GM18505 (cell line): ENCODE measurements at regions not wholly inside any gene's neighbourhood (a gene's known extent, or its start where the extent isn't known, plus 50 kb on each side); places are given as distances from the start of the nearest gene placed in this dataset.

Experiments
- ATAC-seq: cut with Tn5 transposase; IDR thresholded peaks from one replicate; pipeline ENCODE4 v1.9.1; 2021; ENCODE audit not compliant: unreplicated experiment
- POLR2A ChIP-seq: IDR thresholded peaks from 4 replicates; pipeline ENCODE4 v1.6.1; 2011; ENCODE audit warnings: borderline replicate concordance; ENCODE audit not compliant: insufficient read depth, insufficient read length; ENCODE audit errors: extremely low read depth

DNA sequence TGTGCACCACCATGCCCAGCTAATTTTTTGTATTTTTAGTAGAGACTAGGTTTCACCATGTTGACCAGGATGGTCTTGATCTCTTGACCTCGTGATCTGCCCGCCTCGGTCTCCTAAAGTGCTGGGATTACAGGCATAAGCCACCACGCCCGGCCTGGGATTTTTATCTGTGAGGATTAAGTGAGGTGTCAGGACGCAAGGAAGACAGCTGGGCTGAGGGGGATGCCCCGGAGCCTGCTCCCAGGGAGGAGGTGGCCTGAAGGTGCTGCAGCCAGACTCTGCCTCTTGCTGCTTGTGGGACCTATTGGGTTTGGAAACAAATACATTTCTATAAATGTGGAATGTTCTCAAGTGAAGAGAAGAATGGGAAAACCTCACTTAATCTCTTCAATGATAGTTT, 131.6 kb downstream of the OLFM4 start:
- ATAC-seq, result no peak

DNA sequence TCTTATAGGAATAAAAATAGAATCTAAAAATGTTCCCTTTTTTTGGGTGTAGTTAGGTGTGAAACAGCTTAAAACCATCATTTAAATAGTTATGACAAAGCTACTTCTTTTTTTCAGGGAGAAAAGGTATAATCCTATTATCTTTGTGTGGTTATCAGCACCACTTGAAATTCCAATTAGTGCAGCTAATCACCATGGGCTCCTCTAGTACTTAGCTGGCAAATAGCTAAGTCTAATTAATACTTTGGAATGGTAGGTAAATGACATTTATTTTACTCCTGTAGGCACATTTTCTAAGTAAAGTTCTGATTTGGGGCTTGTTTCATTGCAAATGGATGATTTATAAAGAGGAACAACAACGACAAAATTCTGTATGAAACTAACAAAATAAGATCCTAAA, 132.6 kb downstream of the OLFM4 start:
- ATAC-seq, result no peak

More for the DNA sequence above, 131.6 kb downstream of the OLFM4 start:
- TF ChIP-seq POLR2A, result no peak

DNA sequence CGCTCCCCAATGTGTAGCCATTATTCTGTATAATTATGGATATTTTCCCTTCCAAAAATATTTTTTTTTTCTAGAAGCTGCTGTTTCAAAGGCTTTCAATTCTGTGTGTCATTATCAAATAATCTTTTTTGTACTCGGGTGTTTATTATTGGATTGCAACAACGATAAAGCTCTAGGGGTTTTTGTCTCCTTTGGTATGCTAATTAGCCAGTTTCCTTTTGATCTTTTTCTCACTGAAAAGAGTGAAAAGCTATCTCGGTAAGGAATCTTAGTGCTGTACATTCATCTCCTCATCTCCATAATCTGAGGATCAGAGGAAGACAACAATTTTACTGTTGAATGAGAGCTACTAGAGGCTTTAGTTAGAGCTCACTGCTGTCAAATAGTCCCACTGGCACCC, 136.6 kb downstream of the OLFM4 start:
- no peak for ATAC-seq
- no peak for TF ChIP-seq POLR2A

More for the DNA sequence above, 132.6 kb downstream of the OLFM4 start:
- no peak for TF ChIP-seq POLR2A

DNA sequence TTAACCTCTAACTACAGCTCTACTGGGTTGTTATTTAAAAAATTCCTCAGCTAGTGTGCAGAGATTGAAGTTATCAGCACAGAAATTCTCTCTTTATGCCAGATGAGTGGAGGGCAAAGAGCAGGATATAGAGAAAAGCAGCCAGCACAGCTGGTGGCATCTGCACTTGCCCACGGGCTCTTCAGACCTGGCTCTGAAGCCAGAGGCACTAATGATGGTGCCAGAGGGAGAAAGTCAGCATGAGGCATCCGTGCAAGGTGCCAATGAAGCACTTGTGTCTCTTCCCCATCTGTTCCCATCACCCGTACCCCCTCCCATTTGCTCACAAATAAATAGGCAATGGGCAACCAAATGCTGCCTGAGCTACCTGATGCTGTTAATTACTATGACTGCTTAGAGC, 138.9 kb downstream of the OLFM4 start:
- TF ChIP-seq POLR2A, result no peak
- no peak for ATAC-seq

DNA sequence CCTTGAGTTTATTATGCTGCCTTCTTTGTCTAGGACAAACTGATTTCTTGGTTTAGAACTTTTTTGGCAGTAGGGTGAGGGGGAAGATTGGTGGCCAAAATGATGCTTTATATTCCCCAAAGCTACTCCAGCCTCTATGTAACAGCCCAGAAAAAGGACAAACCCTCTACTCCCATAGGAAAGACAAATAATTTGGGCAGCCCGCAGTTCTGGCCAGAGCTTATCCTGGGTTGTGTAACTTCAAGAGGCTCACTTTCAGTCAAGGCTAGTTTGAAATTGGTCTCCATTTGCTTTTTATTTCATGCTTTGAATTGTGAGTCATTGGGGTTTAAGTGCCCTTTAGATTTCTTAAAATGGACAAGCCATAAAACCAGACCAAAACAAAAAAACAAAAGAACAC, 142.3 kb downstream of the OLFM4 start:
- no peak for ATAC-seq
- no peak for TF ChIP-seq POLR2A

DNA sequence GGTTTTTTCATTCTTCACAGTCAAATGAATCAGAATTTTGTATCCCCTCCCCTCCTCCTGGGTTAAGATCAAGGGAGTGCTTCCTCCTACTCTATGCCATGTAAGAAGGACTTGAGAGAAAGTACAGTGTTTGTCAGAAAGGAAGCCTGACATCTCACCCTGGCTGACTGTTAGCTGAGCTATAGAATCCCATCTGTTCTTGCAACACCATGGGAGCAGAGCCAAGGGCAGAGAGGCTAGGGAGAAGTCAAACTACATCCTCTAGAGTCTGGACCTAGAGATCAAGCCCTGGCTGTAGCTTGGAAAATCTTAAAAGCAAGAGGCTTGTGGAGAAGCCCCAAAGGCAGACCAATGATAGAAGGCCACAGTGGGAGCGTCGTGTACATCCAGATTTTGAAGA, 145.9 kb downstream of the OLFM4 start:
- no peak for TF ChIP-seq POLR2A
- ATAC-seq, result no peak

DNA sequence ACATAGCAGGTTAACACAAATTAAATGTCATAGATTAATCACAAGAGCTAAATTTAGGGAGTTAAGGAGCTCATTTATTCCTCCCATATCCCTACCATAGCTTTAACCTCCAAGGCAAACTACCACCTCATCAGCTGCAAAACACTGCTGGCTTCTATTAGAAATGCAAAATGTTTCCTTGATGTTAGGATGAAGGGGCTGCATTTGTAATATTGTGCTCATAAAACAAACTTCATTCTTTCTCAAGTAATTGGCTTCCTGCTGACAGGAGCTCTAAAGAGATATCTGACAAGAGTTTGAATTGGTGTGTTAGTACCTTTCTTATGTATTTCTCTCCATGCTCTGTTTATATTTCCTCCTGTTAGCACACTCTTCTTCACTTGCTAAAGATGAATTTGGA, 152.1 kb downstream of the OLFM4 start:
- no peak for ATAC-seq
- TF ChIP-seq POLR2A, result no peak

DNA sequence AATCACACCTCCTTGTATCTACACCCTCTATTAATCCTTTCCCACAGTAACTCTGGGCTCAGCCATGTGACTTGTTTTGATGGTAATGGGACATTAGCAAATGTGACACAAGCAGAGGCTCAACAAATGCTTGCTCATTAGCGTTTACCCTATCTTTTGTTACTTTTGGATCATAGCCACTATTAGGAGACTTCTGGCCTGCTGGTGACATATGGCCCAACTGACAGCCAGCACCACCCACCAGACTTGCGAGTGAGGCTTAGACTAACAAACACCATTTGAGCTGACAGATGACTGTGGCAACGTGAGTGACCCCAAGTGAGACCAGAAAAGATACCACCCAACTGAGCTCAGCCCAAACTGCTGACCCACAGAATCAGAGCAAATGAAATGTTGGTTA, 154.1 kb downstream of the OLFM4 start:
- TF ChIP-seq POLR2A, result no peak
- ATAC-seq, result no peak

DNA sequence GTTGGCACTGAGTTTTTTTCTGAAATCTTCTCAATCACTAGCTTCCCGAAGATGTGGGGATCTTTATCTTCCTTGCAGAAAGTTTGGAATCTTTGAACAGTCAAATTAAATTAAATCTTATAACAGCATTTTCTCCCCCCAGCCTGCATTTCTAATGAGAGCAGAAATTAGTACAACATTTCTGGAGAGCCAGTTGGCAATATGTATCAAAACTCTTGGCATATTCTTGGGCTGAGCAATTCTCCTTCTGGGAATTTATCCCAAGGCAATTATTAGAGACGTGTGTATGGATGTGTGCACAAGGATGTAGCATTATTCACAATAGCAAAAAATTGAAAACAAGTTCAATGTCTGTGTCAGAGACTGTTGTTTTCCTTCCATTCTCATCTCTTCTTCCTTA, 159.5 kb downstream of the OLFM4 start:
- ATAC-seq, result no peak
- no peak for TF ChIP-seq POLR2A

DNA sequence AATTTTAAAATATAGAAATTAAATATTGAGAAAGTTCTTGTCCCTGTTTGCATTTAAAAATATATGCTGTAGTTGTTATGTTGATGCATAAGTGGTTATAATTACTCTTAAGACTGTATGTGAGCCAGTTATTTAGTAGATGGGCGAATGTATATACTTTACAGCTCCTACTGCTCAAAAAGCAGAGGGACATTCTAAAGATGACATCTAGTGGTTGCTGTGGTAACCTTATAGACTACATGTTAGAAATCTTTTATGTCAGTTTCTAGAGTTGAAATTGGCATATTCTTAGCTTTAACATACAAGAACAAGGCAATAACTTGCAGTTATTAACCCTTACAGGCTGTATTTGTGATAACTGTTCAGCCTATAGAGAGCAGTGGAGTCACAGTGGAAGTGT, 160.5 kb downstream of the OLFM4 start:
- TF ChIP-seq POLR2A, result no peak
- ATAC-seq, result no peak

DNA sequence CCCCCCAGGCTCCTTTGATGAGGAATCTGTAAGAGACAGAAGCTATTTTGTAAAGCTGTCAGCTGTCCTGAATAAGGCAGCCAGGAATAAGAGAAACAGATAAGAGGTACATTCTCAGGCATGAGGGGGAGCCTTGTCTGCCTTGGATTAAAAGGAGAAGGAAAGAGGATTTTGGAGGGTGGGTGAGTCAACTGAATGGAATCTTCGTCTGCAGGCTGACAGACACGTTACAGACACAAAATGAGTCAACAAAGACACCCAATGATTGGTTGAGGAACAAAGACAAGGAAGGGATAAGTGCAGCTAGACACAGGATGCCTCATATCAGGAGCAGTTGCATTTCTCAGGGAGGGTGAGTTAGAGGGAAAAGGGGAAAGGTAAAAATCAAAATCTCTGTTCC, 162.5 kb downstream of the OLFM4 start:
- TF ChIP-seq POLR2A, result no peak
- ATAC-seq, result no peak

DNA sequence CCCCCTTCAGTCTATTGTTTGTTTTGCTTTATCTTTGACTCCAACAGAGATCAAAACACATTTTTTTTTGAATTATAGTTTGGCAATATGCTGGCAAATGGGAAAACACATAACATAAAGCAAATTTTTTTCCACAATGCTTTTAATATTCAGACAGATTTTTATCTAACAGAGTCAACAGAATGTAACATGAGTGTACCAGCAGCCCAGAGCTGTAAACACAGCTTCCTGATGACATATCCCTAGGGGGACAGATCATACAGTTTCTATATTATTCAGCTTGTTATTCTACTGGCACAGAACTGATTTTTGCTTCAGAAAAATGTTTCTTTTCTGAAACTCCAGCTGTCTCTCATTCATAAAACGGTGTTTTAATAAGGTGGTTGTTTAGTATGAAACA, 168.8 kb downstream of the OLFM4 start:
- no peak for TF ChIP-seq POLR2A
- ATAC-seq, result no peak

DNA sequence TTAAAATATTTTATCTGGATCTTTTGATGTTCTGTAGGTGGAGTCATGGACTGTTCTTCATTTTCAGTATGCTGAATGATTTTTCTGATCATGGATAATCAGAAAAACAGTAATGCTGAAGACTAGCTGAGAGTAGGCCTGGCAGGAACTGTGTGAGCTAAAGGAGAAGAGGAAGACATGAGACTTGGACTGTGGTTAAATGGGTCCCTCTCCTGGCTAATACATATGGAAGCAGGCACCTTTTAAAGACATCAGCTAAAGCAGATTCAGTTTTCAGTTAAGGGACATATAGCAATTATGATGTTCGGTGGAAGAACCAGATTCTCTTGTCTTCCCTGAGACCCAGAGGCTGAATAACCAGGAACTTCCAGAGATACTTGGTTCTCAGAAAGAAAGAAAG, 169.4 kb downstream of the OLFM4 start:
- TF ChIP-seq POLR2A, result no peak
- no peak for ATAC-seq

DNA sequence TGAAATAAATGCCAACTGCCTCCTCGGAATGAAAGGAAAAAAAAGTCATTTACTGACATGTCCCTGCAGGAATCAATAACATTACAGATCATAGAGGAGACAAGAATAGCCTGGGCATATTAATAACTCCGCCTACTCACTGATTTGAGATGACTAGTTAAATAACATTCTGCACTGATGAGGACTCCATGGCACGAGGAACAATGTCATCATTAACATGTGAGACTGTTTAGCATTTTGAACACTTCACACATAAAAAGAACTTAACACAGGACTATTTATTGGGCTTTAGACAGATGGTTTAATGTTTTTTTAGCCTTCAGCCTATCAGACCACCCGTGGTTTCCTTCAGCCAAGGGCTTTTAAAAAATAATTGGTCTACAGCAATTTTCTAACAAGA, 170.1 kb downstream of the OLFM4 start:
- no peak for TF ChIP-seq POLR2A
- ATAC-seq, result no peak

DNA sequence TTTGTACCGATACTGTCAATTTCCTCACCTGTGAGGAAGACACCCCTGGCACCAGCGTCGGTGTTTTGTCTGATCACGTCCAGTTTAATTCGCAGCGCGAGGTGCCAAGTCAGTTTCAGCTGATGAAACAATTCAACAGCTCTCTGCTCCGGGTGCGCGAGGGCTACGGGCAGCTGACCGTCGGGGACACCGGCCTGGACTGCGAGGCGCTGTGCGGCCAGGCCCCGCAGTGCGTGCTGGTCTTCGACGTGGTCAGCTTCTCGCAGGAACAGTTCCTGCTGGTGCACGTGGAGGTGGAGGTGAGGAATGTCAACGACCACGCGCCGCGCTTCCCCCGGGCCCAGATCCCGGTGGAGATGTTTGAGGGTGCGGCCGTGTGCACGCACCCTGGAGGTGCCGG, 171.5 kb downstream of the OLFM4 start:
- no peak for ATAC-seq
- TF ChIP-seq POLR2A, result no peak
